ENCODE measurements at regions not wholly inside any gene's neighbourhood (a gene's known extent, or its start where the extent isn't known, plus 50 kb on each side); places are given as distances from the start of the nearest gene placed in this dataset.
"Not testable (repeated sequence)": the region's sequence is repeated elsewhere in the genome, so short reads cannot be mapped to it uniquely, and the experiment has no call there.

DNA sequence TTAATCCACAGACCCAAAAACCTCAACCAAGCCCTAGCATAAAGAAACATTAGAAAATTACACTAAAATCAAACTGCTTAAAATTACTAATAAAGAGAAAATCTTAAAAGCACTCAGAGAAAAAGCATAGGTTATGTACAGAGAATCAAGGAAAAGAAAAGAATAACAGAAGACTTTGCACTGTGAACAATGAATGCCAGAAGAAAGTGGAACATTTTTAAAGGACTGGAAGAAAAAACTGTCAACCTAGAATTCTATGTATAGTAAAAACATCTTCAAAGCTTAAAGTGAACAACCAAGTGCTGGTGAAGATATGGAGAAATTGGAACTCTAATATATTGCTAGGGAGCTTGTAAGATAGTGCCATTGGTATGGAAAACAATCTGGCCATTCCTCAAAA, 82.7 kb upstream of the SLC6A11 start:
- TF ChIP-seq MYC (IDR thresholded peaks at IDR 0.05; ENCODE audit: low read depth, low read length) (no peak), FOS (IDR thresholded peaks at IDR 0.05; ENCODE audit: borderline replicate concordance, insufficient read depth, low read length) (no peak), EZH2 (IDR thresholded peaks at IDR 0.05; ENCODE audit: borderline replicate concordance, low read depth, low read length, severe bottlenecking) (no peak), JUN (IDR thresholded peaks at IDR 0.05; ENCODE audit: borderline replicate concordance, insufficient read depth, insufficient read length, low read depth) (no peak), GATA2 (IDR thresholded peaks at IDR 0.05; ENCODE audit: insufficient read depth, insufficient read length, low read depth, low read length) (no peak), POLR2A (IDR thresholded peaks at IDR 0.05; ENCODE audit: low read depth, low read length) (no peak)
- TF ChIP-seq, protein P1, sequence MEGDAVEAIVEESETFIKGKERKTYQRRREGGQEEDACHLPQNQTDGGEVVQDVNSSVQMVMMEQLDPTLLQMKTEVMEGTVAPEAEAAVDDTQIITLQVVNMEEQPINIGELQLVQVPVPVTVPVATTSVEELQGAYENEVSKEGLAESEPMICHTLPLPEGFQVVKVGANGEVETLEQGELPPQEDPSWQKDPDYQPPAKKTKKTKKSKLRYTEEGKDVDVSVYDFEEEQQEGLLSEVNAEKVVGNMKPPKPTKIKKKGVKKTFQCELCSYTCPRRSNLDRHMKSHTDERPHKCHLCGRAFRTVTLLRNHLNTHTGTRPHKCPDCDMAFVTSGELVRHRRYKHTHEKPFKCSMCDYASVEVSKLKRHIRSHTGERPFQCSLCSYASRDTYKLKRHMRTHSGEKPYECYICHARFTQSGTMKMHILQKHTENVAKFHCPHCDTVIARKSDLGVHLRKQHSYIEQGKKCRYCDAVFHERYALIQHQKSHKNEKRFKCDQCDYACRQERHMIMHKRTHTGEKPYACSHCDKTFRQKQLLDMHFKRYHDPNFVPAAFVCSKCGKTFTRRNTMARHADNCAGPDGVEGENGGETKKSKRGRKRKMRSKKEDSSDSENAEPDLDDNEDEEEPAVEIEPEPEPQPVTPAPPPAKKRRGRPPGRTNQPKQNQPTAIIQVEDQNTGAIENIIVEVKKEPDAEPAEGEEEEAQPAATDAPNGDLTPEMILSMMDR (IDR thresholded peaks at IDR 0.05; ENCODE audit: extremely low read depth in 1 of 2, insufficient read depth in 1 of 2, low read depth in 1 of 2, low read length in 2 of 2), result no peak
- no peaks in the 10 kb centered on the region for H3K4me1 ChIP-seq (ENCODE audit: control insufficient read depth, extremely low read depth, insufficient read depth, low read length)
- peaks cover 2% of the 10 kb centered on the region for H3K9me3 ChIP-seq (replicated peaks; ENCODE audit: control insufficient read depth, insufficient read depth, low read length)
- H3K79me2 ChIP-seq (ENCODE audit: control insufficient read depth, insufficient read depth, low read length), result no peaks in the 10 kb centered on the region
- no peak overlapping the region for H3K9ac ChIP-seq (replicated peaks; ENCODE audit: extremely low read depth, insufficient read depth, low read length)
- BruUV-seq (replicated peaks), result no TSS peak
- CTCF ChIA-PET, result no interaction called here
- no peak overlapping the region for H3K27ac ChIP-seq (ENCODE audit: insufficient read depth, low read depth, low read length)
- no peak overlapping the region for H3K4me3 ChIP-seq (replicated peaks in 1 of 3; ENCODE audit: insufficient read depth in 1 of 3, low read depth in 1 of 3, low read length in 3 of 3)
- dilution Hi-C loops (cut with MboI; ENCODE audit: extremely low pct_ligation_motif_present, low sequenced_read_pairs), result no loop called here
- no peak for DNase-seq (ENCODE audit: low read depth, low spot score)
- intact Hi-C loops (cut with micrococcal nuclease), result loop anchor here (10.0 kb wide), 1 partner anchor 798 kb away; the partner anchor contains the start of gene CRELD1
- H2AFZ ChIP-seq (ENCODE audit: low read depth, low read length), result no peak overlapping the region
- no peak overlapping the region for H3K4me2 ChIP-seq (ENCODE audit: insufficient read depth, low read length)
- H4K20me1 ChIP-seq (replicated peaks; ENCODE audit: control insufficient read depth, extremely low read depth, insufficient read depth, low read length), result no peaks in the 10 kb centered on the region
- H3K27me3 ChIP-seq (ENCODE audit: control insufficient read depth in 2 of 2, insufficient read depth in 2 of 2, low read length in 2 of 2), result peaks cover 0 to 4% of the 10 kb centered on the region in 2 experiments
- POLR2A ChIA-PET, result no interaction called here
- FAIRE-seq, result no peak
- no peaks in the 10 kb centered on the region for H3K9me1 ChIP-seq (replicated peaks; ENCODE audit: control insufficient read depth, extremely low read depth, insufficient read depth, low read length)
- H3K36me3 ChIP-seq (ENCODE audit: control insufficient read depth in 2 of 2, extremely low read depth in 1 of 2, insufficient read depth in 2 of 2, low read length in 2 of 2), result no peaks in the 10 kb centered on the region

GRCh38 chr3:10736444-10736843, 79.6 kb upstream of the SLC6A11 start:
- dilution Hi-C loops (cut with MboI; ENCODE audit: extremely low pct_ligation_motif_present, low sequenced_read_pairs); FAIRE-seq; H2AFZ ChIP-seq (ENCODE audit: low read depth, low read length); H4K20me1 ChIP-seq (replicated peaks; ENCODE audit: control insufficient read depth, extremely low read depth, insufficient read depth, low read length); DNase-seq (ENCODE audit: low read depth, low spot score); H3K4me1 ChIP-seq (ENCODE audit: control insufficient read depth, extremely low read depth, insufficient read depth, low read length); POLR2A ChIA-PET; H3K36me3 ChIP-seq (ENCODE audit: control insufficient read depth in 2 of 2, extremely low read depth in 1 of 2, insufficient read depth in 2 of 2, low read length in 2 of 2); H3K4me3 ChIP-seq (replicated peaks in 1 of 3; ENCODE audit: insufficient read depth in 1 of 3, low read depth in 1 of 3, low read length in 3 of 3); H3K79me2 ChIP-seq (ENCODE audit: control insufficient read depth, insufficient read depth, low read length); H3K4me2 ChIP-seq (ENCODE audit: insufficient read depth, low read length); BruUV-seq (replicated peaks); H3K9me1 ChIP-seq (replicated peaks; ENCODE audit: control insufficient read depth, extremely low read depth, insufficient read depth, low read length); H3K9me3 ChIP-seq (replicated peaks; ENCODE audit: control insufficient read depth, insufficient read depth, low read length); H3K27me3 ChIP-seq (ENCODE audit: control insufficient read depth in 2 of 2, insufficient read depth in 2 of 2, low read length in 2 of 2); H3K27ac ChIP-seq (ENCODE audit: insufficient read depth, low read depth, low read length); H3K9ac ChIP-seq (replicated peaks; ENCODE audit: extremely low read depth, insufficient read depth, low read length): not testable (repeated sequence)
- intact Hi-C loops (cut with micrococcal nuclease), result loop anchor here (10.0 kb wide), 1 partner anchor 802 kb away; the partner anchor contains the start of gene CRELD1
- CTCF ChIA-PET, result interaction anchor here (4.2 kb wide), 1 partner anchor 12 kb away, joined by 33 read pairs; no protein-coding TSS in a partner anchor
